Stimulated activated CD4-positive, alpha-beta T cell treated with anti-CD3 and anti-CD28 coated beads, Interleukin-15, amount 100 ng/mL, for 1 hour (primary cell): ENCODE measurements at regions not wholly inside any gene's neighbourhood (a gene's known extent, or its start where the extent isn't known, plus 50 kb on each side); places are given as distances from the start of the nearest gene placed in this dataset.
"Not testable (repeated sequence)": the region's sequence is repeated elsewhere in the genome, so short reads cannot be mapped to it uniquely, and the experiment has no call there.

Source experiments
- DNase-seq, 2 donors: peaks; one replicate each; pipeline ENCODE4 v3.0.0-alpha.2; 2020; ENCODE audit warnings: low read depth in 1 of 2, low spot score in 1 of 2

DNA sequence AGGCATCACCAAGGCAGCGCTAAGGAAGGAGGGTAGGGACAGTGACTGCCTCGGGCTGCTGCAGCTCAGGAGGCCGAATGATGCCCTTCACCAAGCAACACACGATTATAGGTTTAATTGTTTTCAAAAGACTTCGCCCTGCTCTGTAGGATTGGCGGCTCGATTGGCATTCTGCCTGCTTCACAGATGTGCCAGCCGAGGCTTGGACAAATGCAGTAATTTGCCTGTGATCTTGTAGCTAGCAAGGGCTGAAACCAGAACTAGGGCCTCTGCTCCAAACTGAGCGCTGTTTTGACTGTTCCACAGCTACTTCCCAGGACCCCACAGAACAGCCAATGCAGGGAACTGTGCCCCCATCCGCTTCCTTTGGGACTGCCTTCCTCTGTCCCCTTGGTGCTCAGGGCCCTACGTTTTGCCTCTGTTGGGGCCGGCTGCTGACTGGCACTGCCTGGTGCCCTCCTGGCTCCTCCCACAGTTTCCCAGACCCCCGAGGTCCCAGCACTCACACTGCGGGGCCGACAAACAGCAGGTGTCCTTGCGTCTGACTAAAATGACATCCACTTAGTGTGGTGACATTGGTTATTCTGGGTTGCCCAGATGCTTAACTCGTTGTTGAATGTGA lies 62.6 kb upstream of the EN2 start:
- DNase-seq, result no peak

GRCh38 chr7:155396661-155397060 lies 61.3 kb upstream of the EN2 start:
- DNase-seq, result no peak

DNA sequence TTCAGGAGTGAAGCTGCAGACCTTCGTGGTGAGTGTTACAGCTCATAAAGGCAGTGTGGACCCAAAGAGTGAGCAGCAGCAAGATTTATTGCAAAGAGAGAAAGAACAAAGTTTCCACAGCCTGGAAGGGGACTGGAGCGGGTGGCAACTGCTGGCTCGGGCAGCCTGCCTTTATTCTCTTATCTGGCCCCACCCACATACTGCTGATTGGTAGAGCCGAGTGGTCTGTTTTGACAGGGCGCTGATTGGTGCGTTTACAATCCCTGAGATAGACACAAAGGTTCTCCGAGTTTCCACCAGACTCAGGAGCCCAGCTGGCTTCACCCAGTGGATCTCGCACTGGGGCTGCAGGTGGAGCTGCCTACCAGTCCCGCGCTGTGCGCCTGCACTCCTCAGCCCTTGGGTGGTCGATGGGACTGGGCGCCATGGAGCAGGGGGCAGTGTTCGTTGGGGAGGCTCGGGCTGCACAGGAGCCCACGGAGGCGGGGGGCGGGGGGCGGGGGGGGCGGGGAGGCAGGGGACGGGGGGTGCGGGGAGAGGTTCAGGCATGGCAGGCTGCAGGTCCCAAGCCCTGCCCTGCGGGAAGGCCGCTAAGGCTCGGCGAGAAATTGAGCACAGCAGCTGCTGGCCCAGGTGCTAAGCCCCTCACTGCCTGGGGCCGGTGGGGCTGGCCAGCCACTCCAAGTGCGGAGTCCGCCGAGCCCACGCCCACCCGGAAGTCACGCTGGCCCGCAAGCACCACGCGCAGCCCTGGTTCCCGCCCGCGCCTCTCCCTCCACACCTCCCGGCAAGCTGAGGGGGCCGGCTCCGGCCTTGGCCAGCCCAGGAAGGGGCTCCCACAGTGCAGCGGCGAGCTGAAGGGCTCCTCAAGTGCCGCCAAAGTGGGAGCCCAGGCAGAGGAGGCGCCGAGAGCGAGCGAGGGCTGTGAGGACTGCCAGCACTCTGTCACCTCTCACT lies 59.9 kb upstream of the EN2 start:
- DNase-seq, result not testable (repeated sequence)

DNA sequence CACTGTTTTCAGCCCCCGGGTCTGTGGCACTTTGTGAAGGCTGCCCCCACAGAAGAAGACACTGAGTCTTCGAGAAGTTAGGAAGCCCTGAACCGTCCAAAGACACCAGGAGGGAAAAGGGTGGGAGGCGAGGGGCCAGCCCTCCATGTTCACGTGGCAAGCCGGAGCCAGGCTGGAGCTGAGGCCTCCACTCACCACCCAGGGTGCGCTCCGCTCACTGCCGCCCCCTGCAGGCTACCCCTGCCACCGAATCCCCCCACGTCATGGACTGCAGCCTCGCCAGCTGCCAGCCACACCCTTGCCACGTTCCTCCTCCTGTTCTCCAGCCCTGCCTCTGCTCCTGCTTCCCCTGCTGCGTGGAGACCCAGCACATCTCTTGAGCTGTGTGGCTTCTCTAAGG lies 59.0 kb upstream of the EN2 start:
- DNase-seq, result no peak

DNA sequence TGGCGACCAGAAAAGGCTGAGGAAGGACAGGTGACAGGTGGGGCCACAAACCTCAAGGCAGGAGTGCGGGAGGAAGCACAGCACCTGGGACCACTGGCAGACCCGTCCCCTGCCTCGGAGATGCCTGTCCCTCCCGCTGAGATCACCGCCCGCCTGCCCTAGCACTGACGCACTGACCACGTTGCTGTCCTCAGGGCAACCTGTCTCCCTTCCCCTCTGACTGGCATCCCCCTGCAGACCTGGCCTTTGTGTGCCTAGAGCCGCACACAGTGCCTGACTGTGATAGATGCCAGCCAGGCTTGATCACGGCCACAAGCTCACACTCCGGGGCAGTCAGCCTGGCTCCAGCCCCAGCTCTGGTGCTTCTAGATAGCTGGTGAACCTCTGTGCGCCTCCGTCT lies 58.4 kb upstream of the EN2 start:
- DNase-seq, result no peak

- no peak for DNase-seq
Measured at GRCh38 chr7:155401231-155401630, 56.7 kb upstream of the EN2 start.

GRCh38 chr7:155401884-155402283 lies 56.0 kb upstream of the EN2 start:
- no peak for DNase-seq

- DNase-seq, result no peak
Measured at GRCh38 chr7:155402941-155403340, 55.0 kb upstream of the EN2 start.

DNA sequence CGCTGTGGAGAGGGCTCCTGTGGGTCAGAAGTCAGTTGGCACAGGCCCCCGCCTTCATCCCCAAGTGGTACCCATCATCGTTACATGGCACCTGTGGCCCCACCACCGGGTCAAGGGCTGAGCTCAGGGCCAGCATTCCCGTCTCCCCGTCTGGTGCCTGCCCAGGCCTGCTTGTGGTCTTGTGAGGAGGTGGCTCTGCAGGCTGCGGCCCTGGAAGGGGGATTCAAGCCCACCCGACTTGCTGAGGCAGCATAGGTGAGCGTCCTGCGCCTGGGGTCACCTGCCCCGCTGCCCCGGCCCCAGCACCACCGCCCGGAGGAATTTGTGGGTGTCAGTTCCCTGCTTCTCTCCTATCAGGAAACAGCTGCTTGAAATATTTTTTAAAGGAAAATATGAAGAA lies 53.0 kb upstream of the EN2 start:
- no peak for DNase-seq

GRCh38 chr7:155405399-155406318 lies 52.3 kb upstream of the EN2 start:
- DNase-seq, result no peak

GRCh38 chr7:155407799-155408198 lies 50.1 kb upstream of the EN2 start:
- no peak for DNase-seq
